H1 (cell line): ENCODE measurements at regions not wholly inside any gene's neighbourhood (a gene's known extent, or its start where the extent isn't known, plus 50 kb on each side); places are given as distances from the start of the nearest gene placed in this dataset.
A peak's percentile ranks its signal among the peaks of the same experiment; 100 is the strongest.

ENCODE experiments used
- CTCF ChIA-PET: fragments of 300-600 bp; sonication (Branson Sonifier 250); formaldehyde crosslinking; loops from one replicate; lab custom pipeline; 2021; ENCODE audit not compliant: partially characterized antibody; lab: Charles Lee
- POLR2A ChIA-PET: fragments of 300-600 bp; sonication (Branson Sonifier 250); formaldehyde crosslinking; loops from one replicate; lab custom pipeline; 2021; ENCODE audit warnings: inconsistent platforms; ENCODE audit not compliant: partially characterized antibody; lab: Charles Lee
- DNase-seq, 2 experiments: peaks; one replicate each; pipeline versions ENCODE4 v3.0.0 to v3.0.0-alpha.2; 2010 to 2022; ENCODE audit warnings: low spot score in 2 of 2, low read depth in 1 of 2, mixed read lengths in 1 of 2
- FAIRE-seq: peaks from 2 replicates; lab custom pipeline; 2011; peaks lifted over from hg19 to GRCh38; lab: Jason Lieb, UNC
- H2AFZ ChIP-seq: 2 replicates; pipeline ENCODE4 v1.8.1; 2012; ENCODE audit warnings: low read length, inconsistent platforms
- H2AK5ac ChIP-seq: 2 replicates; pipeline ENCODE4 v1.6.1; 2013; ENCODE audit warnings: low read depth, low read length
- H2BK120ac ChIP-seq: replicated peaks from 2 replicates; pipeline ENCODE3; 2013; ENCODE audit warnings: low read depth, low read length, inconsistent platforms
- H2BK12ac ChIP-seq: 2 replicates; pipeline ENCODE4 v1.6.1; 2013; ENCODE audit warnings: low read depth, low read length
- H2BK15ac ChIP-seq: 2 replicates; pipeline ENCODE4 v1.6.1; 2013; ENCODE audit warnings: low read length
- H2BK20ac ChIP-seq: 2 replicates; pipeline ENCODE4 v1.6.1; 2013; ENCODE audit warnings: low read length
- H2BK5ac ChIP-seq: 2 replicates; pipeline ENCODE4 v1.6.1; 2013; ENCODE audit warnings: low read depth, low read length
- H3K14ac ChIP-seq: 2 replicates; pipeline ENCODE4 v1.6.1; 2013; ENCODE audit warnings: inconsistent platforms; ENCODE audit not compliant: insufficient read length
- H3K18ac ChIP-seq: 2 replicates; pipeline ENCODE4 v1.6.1; 2013; ENCODE audit warnings: low read length; ENCODE audit errors: extremely low read depth
- H3K23ac ChIP-seq: 2 replicates; pipeline ENCODE4 v1.6.1; 2013; ENCODE audit warnings: inconsistent platforms; ENCODE audit not compliant: insufficient read length
- H3K23me2 ChIP-seq: 2 replicates; pipeline ENCODE4 v1.6.1; 2013; ENCODE audit warnings: low read depth, low read length
- H3K27ac ChIP-seq: 2 replicates; pipeline ENCODE4 v1.6.1; 2011; ENCODE audit warnings: low read depth, low read length, inconsistent platforms
- H3K27me3 ChIP-seq, 4 experiments: replicated peaks in 1 of 4; 1 replicate in 1 of 4; 2 replicates in 3 of 4; pipeline versions ENCODE4 v1.6.1 to v1.8.1; 2011 to 2013; ENCODE audit warnings: low read length in 3 of 4, mild to moderate bottlenecking in 3 of 4, inconsistent platforms in 2 of 4, mixed read lengths in 2 of 4, moderate library complexity in 1 of 4; ENCODE audit not compliant: control insufficient read depth in 3 of 4, insufficient read depth in 3 of 4; ENCODE audit errors: extremely low read depth in 1 of 4
- H3K36me3 ChIP-seq, 4 experiments: 2 replicates each; pipeline versions ENCODE4 v1.6.1 to v1.8.1; 2011 to 2013; ENCODE audit warnings: mild to moderate bottlenecking in 4 of 4, low read length in 3 of 4, moderate library complexity in 2 of 4, control low read depth in 1 of 4, inconsistent platforms in 1 of 4; ENCODE audit not compliant: insufficient read depth in 4 of 4, control insufficient read depth in 2 of 4
- H3K4ac ChIP-seq: replicated peaks from 2 replicates; pipeline ENCODE3; 2013; ENCODE audit warnings: low read length, low read depth, mixed read lengths, inconsistent platforms; ENCODE audit not compliant: insufficient read length
- H3K4me1 ChIP-seq, 4 experiments: replicated peaks in 1 of 4; 1 replicate in 1 of 4; 2 replicates in 3 of 4; pipeline versions ENCODE4 v1.6.1 to v1.8.1; 2011 to 2013; ENCODE audit warnings: low read length in 3 of 4, inconsistent platforms in 2 of 4, mixed read lengths in 1 of 4; ENCODE audit not compliant: insufficient read depth in 4 of 4, control insufficient read depth in 3 of 4
- H3K4me2 ChIP-seq, 2 experiments: 2 replicates each; pipeline versions ENCODE4 v1.6.1 to v1.8.1; 2011 to 2013; ENCODE audit warnings: low read depth in 2 of 2, low read length in 2 of 2, control low read depth in 1 of 2, inconsistent platforms in 1 of 2, mild to moderate bottlenecking in 1 of 2; ENCODE audit not compliant: insufficient read depth in 1 of 2
- H3K4me3 ChIP-seq, 4 experiments: fragments of 200-600, 300-600 bp in 1 of 4; sonication (generic), shearing (Covaris generic), sonication (Bioruptor Twin) in 1 of 4; 2 replicates each; pipeline versions ENCODE4 v1.5.1 to v1.8.1; 2011 to 2016; ENCODE audit warnings: low read length in 4 of 4, low read depth in 3 of 4, control low read depth in 2 of 4, inconsistent platforms in 2 of 4, mild to moderate bottlenecking in 2 of 4, mixed read lengths in 1 of 4, moderate library complexity in 1 of 4; ENCODE audit not compliant: insufficient read depth in 2 of 4; ENCODE audit errors: extremely low read depth in 1 of 4
- H3K56ac ChIP-seq: replicated peaks from 2 replicates; pipeline ENCODE3; 2013; ENCODE audit warnings: low read depth, mild to moderate bottlenecking, mixed read lengths, low read length, inconsistent platforms; ENCODE audit not compliant: insufficient read length
- H3K79me1 ChIP-seq: 2 replicates; pipeline ENCODE4 v1.6.1; 2013; ENCODE audit warnings: low read depth, low read length, control low read depth
- H3K79me2 ChIP-seq, 2 experiments: 2 replicates each; pipeline versions ENCODE4 v1.6.1 to v1.8.1; 2012 to 2013; ENCODE audit warnings: low read length in 2 of 2, mild to moderate bottlenecking in 2 of 2, inconsistent platforms in 1 of 2; ENCODE audit not compliant: insufficient read depth in 2 of 2, control insufficient read depth in 1 of 2
- H3K9ac ChIP-seq, 4 experiments: replicated peaks in 1 of 4; 1 replicate in 1 of 4; 2 replicates in 3 of 4; pipeline versions ENCODE4 v1.6.1 to v1.8.1; 2011 to 2013; ENCODE audit warnings: low read depth in 3 of 4, low read length in 3 of 4, control low read depth in 2 of 4, mild to moderate bottlenecking in 2 of 4, moderate library complexity in 2 of 4, inconsistent platforms in 1 of 4; ENCODE audit errors: extremely low read depth in 1 of 4
- H3K9me3 ChIP-seq, 2 experiments: 2 replicates each; pipeline versions ENCODE4 v1.6.1 to v1.8.1; 2012 to 2013; ENCODE audit warnings: mild to moderate bottlenecking in 2 of 2, moderate library complexity in 2 of 2, control low read depth in 1 of 2, inconsistent platforms in 1 of 2, low read depth in 1 of 2, low read length in 1 of 2, mixed read lengths in 1 of 2; ENCODE audit not compliant: insufficient read depth in 2 of 2
- H4K20me1 ChIP-seq, 2 experiments: replicated peaks in 1 of 2; 2 replicates each; pipeline versions ENCODE3 to v1.8.1; 2011 to 2013; ENCODE audit warnings: inconsistent platforms in 2 of 2, low read length in 2 of 2, mild to moderate bottlenecking in 1 of 2; ENCODE audit not compliant: insufficient read depth in 2 of 2, control insufficient read depth in 1 of 2
- H4K5ac ChIP-seq: 2 replicates; pipeline ENCODE4 v1.6.1; 2013; ENCODE audit warnings: low read length, low read depth, mixed read lengths, inconsistent platforms; ENCODE audit not compliant: insufficient read length
- H4K8ac ChIP-seq: 2 replicates; pipeline ENCODE4 v1.8.0; 2013; ENCODE audit warnings: mild to moderate bottlenecking, moderate library complexity, low read length, inconsistent platforms; ENCODE audit not compliant: insufficient read depth; ENCODE audit errors: extremely low read depth
- H4K91ac ChIP-seq: replicated peaks from 2 replicates; pipeline ENCODE3; 2013; ENCODE audit warnings: low read length, mixed read lengths, inconsistent platforms; ENCODE audit not compliant: insufficient read length
- ASH2L ChIP-seq: fragments of 200-600, 300-600 bp; sonication (generic); IDR thresholded peaks from one replicate; pipeline ENCODE4 v1.7.1; 2017; ENCODE audit warnings: low read length
- ATF2 ChIP-seq: IDR thresholded peaks from 2 replicates; pipeline ENCODE4 v1.6.1; 2012; ENCODE audit warnings: low read length, inconsistent platforms
- BACH1 ChIP-seq: IDR thresholded peaks from 2 replicates; pipeline ENCODE4 v1.6.1; 2012; ENCODE audit warnings: low read length, improper control_type of control experiment
- EP300 ChIP-seq, 2 experiments: IDR thresholded peaks; 1 replicate in 1 of 2; 2 replicates in 1 of 2; pipeline ENCODE4 v1.6.1; 2011 to 2012; ENCODE audit warnings: low read depth in 2 of 2, low read length in 2 of 2, mild to moderate bottlenecking in 2 of 2, borderline replicate concordance in 1 of 2, inconsistent platforms in 1 of 2, moderate library complexity in 1 of 2
- KDM4A ChIP-seq: IDR thresholded peaks from one replicate; pipeline ENCODE4 v1.7.1; 2012; ENCODE audit warnings: low read depth, mild to moderate bottlenecking, moderate library complexity, low read length, inconsistent platforms; ENCODE audit not compliant: severe bottlenecking
- NRF1 ChIP-seq: IDR thresholded peaks from 2 replicates; pipeline ENCODE4 v1.6.1; 2011; ENCODE audit warnings: mild to moderate bottlenecking, low read depth, low read length, improper control_type of control experiment
- RNF2 ChIP-seq: fragments of 200-900, 300-1000 bp; sonication (generic); IDR thresholded peaks from 2 replicates; pipeline ENCODE4 v1.7.1; 2016; ENCODE audit warnings: borderline replicate concordance, low read depth, mild to moderate bottlenecking, antibody characterized with exemption, low read length; ENCODE audit not compliant: poor library complexity, severe bottlenecking; ENCODE audit errors: missing control alignments
- RXRA ChIP-seq: IDR thresholded peaks from 2 replicates; pipeline ENCODE4 v1.6.1; 2011; ENCODE audit warnings: low read depth, mild to moderate bottlenecking, low read length, moderate library complexity; ENCODE audit not compliant: insufficient read depth
- SAP30 ChIP-seq: fragments of 300-600 bp; sonication (generic); IDR thresholded peaks from 2 replicates; pipeline ENCODE4 v1.7.1; 2012; ENCODE audit warnings: low read length, moderate library complexity, mild to moderate bottlenecking, inconsistent platforms; ENCODE audit not compliant: insufficient read depth, insufficient replicate concordance
- SP2 ChIP-seq: IDR thresholded peaks from 2 replicates; pipeline ENCODE4 v1.6.1; 2012; ENCODE audit warnings: mild to moderate bottlenecking, low read length, inconsistent platforms
- SP4 ChIP-seq: IDR thresholded peaks from 2 replicates; pipeline ENCODE4 v1.6.1; 2012; ENCODE audit warnings: low read length, inconsistent platforms
- WGBS, 2 experiments: shearing (Covaris generic) in 1 of 2; methylation state at CpG; one replicate each; pipeline versions ENCODE4 v1.1.6 to v1.1.7; 2013 to 2015; ENCODE audit warnings: low lambda C conversion rate in 2 of 2, mixed read lengths in 2 of 2, inconsistent platforms in 1 of 2, low coverage in 1 of 2, missing lambda C conversion rate in 1 of 2; ENCODE audit not compliant: insufficient replicate concordance in 2 of 2, insufficient coverage in 1 of 2, insufficient read length in 1 of 2; ENCODE audit errors: extremely low coverage in 1 of 2, missing lambda C conversion rate in 1 of 2; 5-methylcytosine and 5-hydroxymethylcytosine counted together

GRCh38 chr18:57211412-57211750, 64.5 kb downstream of the BOD1L2 start:
- no peak overlapping the region for H2AK5ac ChIP-seq
- no peaks in the 10 kb centered on the region for H3K79me2 ChIP-seq
- H2BK120ac ChIP-seq: no peak overlapping the region
- H3K79me1 ChIP-seq: no peaks in the 10 kb centered on the region
- no peak overlapping the region for H3K23ac ChIP-seq
- H3K4me2 ChIP-seq: no peak overlapping the region; a peak in 1 of 4 replicates
- H3K4ac ChIP-seq: no peak overlapping the region
- no peaks in the 10 kb centered on the region for H3K9me3 ChIP-seq
- no peak overlapping the region for H3K14ac ChIP-seq
- H2BK5ac ChIP-seq: no peak overlapping the region
- no peak overlapping the region for H3K27ac ChIP-seq
- no peak overlapping the region for H2BK20ac ChIP-seq
- H4K20me1 ChIP-seq: no peaks in the 10 kb centered on the region
- no peak for DNase-seq
- POLR2A ChIA-PET: no interaction called here
- H4K91ac ChIP-seq: no peak overlapping the region
- H4K5ac ChIP-seq: no peak overlapping the region
- peak overlapping the region; percentile 63; the same call in 1 of the 2 replicates for H3K18ac ChIP-seq
- CTCF ChIA-PET: interaction anchor here (0.6 kb wide), 1 partner anchor 83 kb away, joined by 4 read pairs; no protein-coding TSS in a partner anchor
- H3K9ac ChIP-seq: no peak overlapping the region
- peaks cover 10 to 21% (median 16%) of the 10 kb centered on the region in 4 experiments; a peak in 6 of 7 replicates for H3K4me1 ChIP-seq
- WGBS, 2 experiments: 86% methylated on average over 3 of the region's 3 CpGs; no CpG with 5 or more reads in 1 of the 2 experiments
- no peak overlapping the region for H2BK15ac ChIP-seq
- H4K8ac ChIP-seq: no peak overlapping the region
- no peak overlapping the region for H3K56ac ChIP-seq
- no peak overlapping the region for H3K4me3 ChIP-seq
- peak overlapping the region; percentile 2; the same call in 1 of the 2 replicates for H2BK12ac ChIP-seq
- peaks cover 7% of the 10 kb centered on the region for H3K23me2 ChIP-seq
- no peak for FAIRE-seq
- H3K27me3 ChIP-seq: peaks cover 0 to 3% (median 0%) of the 10 kb centered on the region in 4 experiments; a peak in 2 of 7 replicates
- no peak overlapping the region for H2AFZ ChIP-seq
- no peaks in the 10 kb centered on the region for H3K36me3 ChIP-seq
- no peak for TF ChIP-seq EP300 (IDR thresholded peaks at IDR 0.05; ENCODE audit: borderline replicate concordance in 1 of 2, low read depth in 2 of 2, low read length in 2 of 2)
- no peak for TF ChIP-seq KDM4A
- no peak for TF ChIP-seq RXRA
- no peak for TF ChIP-seq SP2
- TF ChIP-seq BACH1: no peak
- TF ChIP-seq ATF2: no peak
- no peak for TF ChIP-seq NRF1
- no peak for TF ChIP-seq ASH2L
- TF ChIP-seq SAP30: no peak
- no peak for TF ChIP-seq RNF2
- TF ChIP-seq SP4: no peak
